Muscle layer of duodenum (tissue), 2 donors: ENCODE measurements at regions not wholly inside any gene's neighbourhood (a gene's known extent, or its start where the extent isn't known, plus 50 kb on each side); places are given as distances from the start of the nearest gene placed in this dataset.

Experiments
- H3K27ac ChIP-seq: one replicate; pipeline ENCODE4 v1.7.0; 2013; ENCODE audit warnings: mild to moderate bottlenecking, low read length
- H3K27me3 ChIP-seq: one replicate; pipeline ENCODE4 v1.7.0; 2013; ENCODE audit warnings: low read depth, mild to moderate bottlenecking, control low read depth, low read length
- H3K36me3 ChIP-seq, 2 donors: one replicate each; pipeline ENCODE4 v1.7.0; 2013; ENCODE audit warnings: low read length in 2 of 2, control low read depth in 1 of 2, mild to moderate bottlenecking in 1 of 2; ENCODE audit not compliant: insufficient read depth in 2 of 2, control insufficient read depth in 1 of 2
- H3K4me1 ChIP-seq, 2 donors: one replicate each; pipeline ENCODE4 v1.7.0; 2013; ENCODE audit warnings: low read length in 2 of 2, mild to moderate bottlenecking in 2 of 2, control low read depth in 1 of 2, moderate library complexity in 1 of 2; ENCODE audit not compliant: insufficient read depth in 2 of 2, control insufficient read depth in 1 of 2
- H3K4me3 ChIP-seq, 2 donors: one replicate each; pipeline ENCODE4 v1.7.0; 2013; ENCODE audit warnings: low read length in 2 of 2, low read depth in 1 of 2, mild to moderate bottlenecking in 1 of 2
- H3K9me3 ChIP-seq, 2 donors: one replicate each; pipeline ENCODE4 v1.7.0; 2013; ENCODE audit warnings: low read length in 2 of 2, control low read depth in 1 of 2, mild to moderate bottlenecking in 1 of 2; ENCODE audit not compliant: control insufficient read depth in 1 of 2
- donor health status: healthy.

GRCh38 chr7:34603711-34604444 is 54.1 kb upstream of the NPSR1 start:
- H3K36me3 ChIP-seq, result no peaks in the 10 kb centered on the region
- H3K27ac ChIP-seq, result no peak overlapping the region
- H3K27me3 ChIP-seq, result no peaks in the 10 kb centered on the region
- H3K4me3 ChIP-seq, result no peak overlapping the region
- H3K4me1 ChIP-seq, result no peaks in the 10 kb centered on the region
- no peaks in the 10 kb centered on the region for H3K9me3 ChIP-seq
